Natural killer cell (primary cell): ENCODE measurements at regions not wholly inside any gene's neighbourhood (a gene's known extent, or its start where the extent isn't known, plus 50 kb on each side); places are given as distances from the start of the nearest gene placed in this dataset.

Source experiments
- ATAC-seq, 3 donors: fragments of 150-1000 bp in 2 of 3; fragments of 200-7000 bp in 1 of 3; cut with Tn5 transposase; 1 replicate in 1 of 3; 2 replicates in 2 of 3; pipeline ENCODE4 v1.10.0; 2021; ENCODE audit warnings: mild to moderate bottlenecking in 2 of 3, moderate library complexity in 2 of 3
- DNase-seq, 2 donors: peaks; one replicate each; pipeline versions ENCODE4 v3.0.0 to v3.0.0-alpha.2; 2013 to 2021; ENCODE audit warnings: mixed read lengths in 1 of 2
- H3K27ac ChIP-seq: one replicate; pipeline ENCODE4 v1.5.1; 2013; ENCODE audit warnings: mild to moderate bottlenecking, low read length
- H3K27me3 ChIP-seq: one replicate; pipeline ENCODE4 v1.6.1; 2013; ENCODE audit warnings: low read length; ENCODE audit not compliant: control insufficient read depth, insufficient read depth
- H3K36me3 ChIP-seq: one replicate; pipeline ENCODE4 v1.6.1; 2013; ENCODE audit warnings: low read length; ENCODE audit not compliant: control insufficient read depth, insufficient read depth
- H3K4me1 ChIP-seq: one replicate; pipeline ENCODE4 v1.6.1; 2013; ENCODE audit warnings: low read length; ENCODE audit not compliant: control insufficient read depth, insufficient read depth
- H3K4me3 ChIP-seq: one replicate; pipeline ENCODE4 v1.5.1; 2013; ENCODE audit warnings: low read length
- H3K9me3 ChIP-seq: one replicate; pipeline ENCODE4 v1.6.1; 2013; ENCODE audit warnings: low read length; ENCODE audit not compliant: control insufficient read depth, insufficient read depth
- H3K27ac Mint-ChIP-seq, 2 donors: one replicate each; pipeline ENCODE4 v1.8.0; 2022; ENCODE audit warnings: mild to moderate bottlenecking in 2 of 2, mixed read lengths in 2 of 2, moderate library complexity in 1 of 2
- H3K27me3 Mint-ChIP-seq, 2 donors: one replicate each; pipeline ENCODE4 v1.8.0; 2022; ENCODE audit warnings: low read depth in 2 of 2, mixed read lengths in 2 of 2
- H3K36me3 Mint-ChIP-seq: one replicate; pipeline ENCODE4 v1.8.0; 2022; ENCODE audit warnings: mixed read lengths
- H3K4me1 Mint-ChIP-seq, 2 donors: one replicate each; pipeline ENCODE4 v1.8.0; 2022; ENCODE audit warnings: mixed read lengths in 2 of 2
- H3K4me3 Mint-ChIP-seq: one replicate; pipeline ENCODE4 v1.8.0; 2022; ENCODE audit warnings: mild to moderate bottlenecking, moderate library complexity, mixed read lengths
- H3K9me3 Mint-ChIP-seq, 2 donors: one replicate each; pipeline ENCODE4 v1.8.0; 2022; ENCODE audit warnings: mixed read lengths in 2 of 2
- WGBS: methylation state at CpG from one replicate; pipeline ENCODE4 v1.1.7; 2013; ENCODE audit warnings: missing lambda C conversion rate; ENCODE audit not compliant: insufficient coverage; 5-methylcytosine and 5-hydroxymethylcytosine counted together
- intact Hi-C: fragments of 100-400 bp; cut with micrococcal nuclease; formaldehyde crosslinking; loops from one replicate; pipeline ENCODE4 v1.14.2; 2022
- TF ChIP-seq, protein P1 (sequence below): fragments of 200-600 bp; IDR thresholded peaks from one replicate; pipeline ENCODE4 v1.8.0; 2022; ENCODE audit warnings: antibody characterized with exemption

- no peaks in the 10 kb centered on the region for H3K4me1 ChIP-seq
- ATAC-seq = no peak
- H3K4me1 Mint-ChIP-seq = no peaks in the 10 kb centered on the region
Observed at GRCh38 chr3:168859574-168859973, 763.9 kb upstream of the GOLIM4 start.

GRCh38 chr3:168859143-168859542 is 763.4 kb upstream of the GOLIM4 start:
- 98% methylated on average over 3 of the region's 4 CpGs for WGBS
- DNase-seq = no peak
- Mint-ChIP-seq H3K27ac (no peak overlapping the region), H3K4me1 (no peaks in the 10 kb centered on the region), H3K4me3 (no peak overlapping the region), H3K36me3 (no peaks in the 10 kb centered on the region), H3K9me3 (peaks cover 4 to 7% of the 10 kb centered on the region in 2 donors), H3K27me3 (no peaks in the 10 kb centered on the region)
- no peaks in the 10 kb centered on the region for H3K36me3 ChIP-seq
- H3K27me3 ChIP-seq = no peaks in the 10 kb centered on the region
- TF ChIP-seq, protein P1, sequence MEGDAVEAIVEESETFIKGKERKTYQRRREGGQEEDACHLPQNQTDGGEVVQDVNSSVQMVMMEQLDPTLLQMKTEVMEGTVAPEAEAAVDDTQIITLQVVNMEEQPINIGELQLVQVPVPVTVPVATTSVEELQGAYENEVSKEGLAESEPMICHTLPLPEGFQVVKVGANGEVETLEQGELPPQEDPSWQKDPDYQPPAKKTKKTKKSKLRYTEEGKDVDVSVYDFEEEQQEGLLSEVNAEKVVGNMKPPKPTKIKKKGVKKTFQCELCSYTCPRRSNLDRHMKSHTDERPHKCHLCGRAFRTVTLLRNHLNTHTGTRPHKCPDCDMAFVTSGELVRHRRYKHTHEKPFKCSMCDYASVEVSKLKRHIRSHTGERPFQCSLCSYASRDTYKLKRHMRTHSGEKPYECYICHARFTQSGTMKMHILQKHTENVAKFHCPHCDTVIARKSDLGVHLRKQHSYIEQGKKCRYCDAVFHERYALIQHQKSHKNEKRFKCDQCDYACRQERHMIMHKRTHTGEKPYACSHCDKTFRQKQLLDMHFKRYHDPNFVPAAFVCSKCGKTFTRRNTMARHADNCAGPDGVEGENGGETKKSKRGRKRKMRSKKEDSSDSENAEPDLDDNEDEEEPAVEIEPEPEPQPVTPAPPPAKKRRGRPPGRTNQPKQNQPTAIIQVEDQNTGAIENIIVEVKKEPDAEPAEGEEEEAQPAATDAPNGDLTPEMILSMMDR = no peak
- H3K4me3 ChIP-seq = no peak overlapping the region
- intact Hi-C loops = no loop called here
- H3K9me3 ChIP-seq = peaks cover 3% of the 10 kb centered on the region
- H3K27ac ChIP-seq = no peak overlapping the region
- no peaks in the 10 kb centered on the region for H3K4me1 ChIP-seq
- ATAC-seq = no peak

More at GRCh38 chr3:168859574-168859973, 763.9 kb upstream of the GOLIM4 start:
- H3K9me3 Mint-ChIP-seq = peaks cover 4 to 7% of the 10 kb centered on the region in 2 donors
- no peaks in the 10 kb centered on the region for H3K36me3 Mint-ChIP-seq
- DNase-seq = no peak
- H3K27me3 Mint-ChIP-seq = no peaks in the 10 kb centered on the region
- no peak overlapping the region for H3K4me3 Mint-ChIP-seq
- Histone ChIP-seq H3K9me3 (peaks cover 3% of the 10 kb centered on the region), H3K36me3 (no peaks in the 10 kb centered on the region), H3K4me3 (no peak overlapping the region), H3K27me3 (no peaks in the 10 kb centered on the region), H3K27ac (no peak overlapping the region)
- TF ChIP-seq, protein P1 = no peak
- intact Hi-C loops = no loop called here
- 80% methylated on average over 1 of the region's 2 CpGs for WGBS
- no peak overlapping the region for H3K27ac Mint-ChIP-seq

GRCh38 chr3:168858327-168858726 is 762.6 kb upstream of the GOLIM4 start:
- H3K27ac Mint-ChIP-seq = no peak overlapping the region
- H3K4me3 Mint-ChIP-seq = no peak overlapping the region
- peaks cover 3% of the 10 kb centered on the region for H3K9me3 ChIP-seq
- H3K27me3 ChIP-seq = no peaks in the 10 kb centered on the region
- 100% methylated on average over 2 of the region's 3 CpGs for WGBS
- no peaks in the 10 kb centered on the region for H3K36me3 Mint-ChIP-seq
- H3K4me1 Mint-ChIP-seq = no peaks in the 10 kb centered on the region
- intact Hi-C loops = no loop called here
- H3K36me3 ChIP-seq = no peaks in the 10 kb centered on the region
- ATAC-seq = no peak
- no peaks in the 10 kb centered on the region for H3K4me1 ChIP-seq
- H3K27me3 Mint-ChIP-seq = no peaks in the 10 kb centered on the region
- no peak overlapping the region for H3K27ac ChIP-seq
- no peak for DNase-seq
- no peak overlapping the region for H3K4me3 ChIP-seq
- TF ChIP-seq, protein P1 = no peak
- H3K9me3 Mint-ChIP-seq = peaks cover 4 to 7% of the 10 kb centered on the region in 2 donors

DNA sequence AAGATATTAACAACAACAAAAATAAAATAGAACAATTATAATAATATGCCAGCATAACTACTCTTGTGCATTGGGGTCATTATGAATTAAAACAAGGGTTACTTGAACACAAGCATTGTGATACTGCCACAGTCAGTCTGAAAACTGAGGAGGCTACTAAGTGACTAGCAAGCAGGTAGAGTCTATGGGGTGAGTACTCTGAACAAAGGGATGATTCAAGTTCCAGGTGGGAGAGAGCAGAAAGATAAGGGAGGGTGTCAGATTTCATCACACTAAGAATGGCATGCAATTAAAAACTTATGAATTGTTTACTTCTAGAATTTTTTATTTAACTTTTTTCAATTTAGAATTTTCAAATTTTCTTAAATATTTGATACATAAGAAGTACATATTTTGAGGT is 754.4 kb upstream of the GOLIM4 start:
- intact Hi-C loops = no loop called here

More for the DNA sequence above, 754.4 kb upstream of the GOLIM4 start:
- no peaks in the 10 kb centered on the region for H3K27me3 ChIP-seq
- H3K4me3 ChIP-seq = no peak overlapping the region
- TF ChIP-seq, protein P1 = no peak
- H3K27ac ChIP-seq = no peak overlapping the region
- Mint-ChIP-seq H3K9me3 (peaks cover under 1 to 1% of the 10 kb centered on the region in 2 donors), H3K27ac (no peak overlapping the region), H3K4me3 (no peak overlapping the region), H3K36me3 (no peaks in the 10 kb centered on the region), H3K27me3 (peaks cover 4 to 8% of the 10 kb centered on the region in 2 donors), H3K4me1 (no peaks in the 10 kb centered on the region)
- no peaks in the 10 kb centered on the region for H3K9me3 ChIP-seq
- H3K36me3 ChIP-seq = no peaks in the 10 kb centered on the region
- no peaks in the 10 kb centered on the region for H3K4me1 ChIP-seq
- no peak for ATAC-seq
- no peak for DNase-seq
